HCT116 (cell line): ENCODE measurements at regions not wholly inside any gene's neighbourhood (a gene's known extent, or its start where the extent isn't known, plus 50 kb on each side); places are given as distances from the start of the nearest gene placed in this dataset.

Experiments
- SP1 ChIP-seq: IDR thresholded peaks from 2 replicates; pipeline ENCODE4 v1.6.1; 2012; ENCODE audit warnings: low read depth
- TF ChIP-seq, protein P1 (sequence below), 3 experiments: fragments of 200-600 bp in 1 of 3; sonication (generic) in 1 of 3; IDR thresholded peaks in 2 of 3; conservative IDR thresholded peaks in 1 of 3; 2 replicates each; pipeline ENCODE4 v1.5.1; 2012 to 2017; ENCODE audit warnings: low read depth in 2 of 3, low read length in 2 of 3, antibody characterized with exemption in 1 of 3, borderline replicate concordance in 1 of 3, control low read depth in 1 of 3, mild to moderate bottlenecking in 1 of 3, mixed read lengths in 1 of 3, mixed run types in 1 of 3, moderate library complexity in 1 of 3; ENCODE audit not compliant: insufficient read depth in 1 of 3

DNA sequence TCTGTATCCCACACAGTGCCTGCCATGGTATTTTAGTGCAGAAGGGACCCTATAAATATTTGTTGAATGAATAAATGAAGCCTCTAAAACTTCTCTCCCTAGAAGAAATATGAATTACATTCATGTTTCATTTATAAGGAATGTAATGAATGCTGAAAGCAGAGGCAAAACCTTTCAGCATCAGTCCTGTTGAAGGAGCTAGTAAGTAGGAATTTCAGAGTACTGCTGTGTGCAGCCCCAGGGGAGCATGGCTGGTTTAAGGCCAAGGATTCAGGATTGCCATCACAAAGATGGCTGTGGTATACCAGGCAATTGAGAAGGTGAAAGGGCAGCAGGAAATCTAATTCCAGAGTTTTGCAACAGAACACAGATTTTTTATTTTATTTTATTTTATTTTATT is 1131.4 kb downstream of the IGSF11 start:
- TF ChIP-seq SP1, result no peak
- TF ChIP-seq, protein P1, sequence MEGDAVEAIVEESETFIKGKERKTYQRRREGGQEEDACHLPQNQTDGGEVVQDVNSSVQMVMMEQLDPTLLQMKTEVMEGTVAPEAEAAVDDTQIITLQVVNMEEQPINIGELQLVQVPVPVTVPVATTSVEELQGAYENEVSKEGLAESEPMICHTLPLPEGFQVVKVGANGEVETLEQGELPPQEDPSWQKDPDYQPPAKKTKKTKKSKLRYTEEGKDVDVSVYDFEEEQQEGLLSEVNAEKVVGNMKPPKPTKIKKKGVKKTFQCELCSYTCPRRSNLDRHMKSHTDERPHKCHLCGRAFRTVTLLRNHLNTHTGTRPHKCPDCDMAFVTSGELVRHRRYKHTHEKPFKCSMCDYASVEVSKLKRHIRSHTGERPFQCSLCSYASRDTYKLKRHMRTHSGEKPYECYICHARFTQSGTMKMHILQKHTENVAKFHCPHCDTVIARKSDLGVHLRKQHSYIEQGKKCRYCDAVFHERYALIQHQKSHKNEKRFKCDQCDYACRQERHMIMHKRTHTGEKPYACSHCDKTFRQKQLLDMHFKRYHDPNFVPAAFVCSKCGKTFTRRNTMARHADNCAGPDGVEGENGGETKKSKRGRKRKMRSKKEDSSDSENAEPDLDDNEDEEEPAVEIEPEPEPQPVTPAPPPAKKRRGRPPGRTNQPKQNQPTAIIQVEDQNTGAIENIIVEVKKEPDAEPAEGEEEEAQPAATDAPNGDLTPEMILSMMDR (IDR thresholded peaks at IDR 0.05 in 2 of 3, conservative IDR thresholded peaks at IDR 0.05 in 1 of 3; ENCODE audit: borderline replicate concordance in 1 of 3, insufficient read depth in 1 of 3, low read depth in 2 of 3, low read length in 2 of 3), result no peak
